Epithelial cell of prostate (primary cell): ENCODE measurements at regions not wholly inside any gene's neighbourhood (a gene's known extent, or its start where the extent isn't known, plus 50 kb on each side); places are given as distances from the start of the nearest gene placed in this dataset.
A peak's percentile ranks its signal among the peaks of the same experiment; 100 is the strongest.

Experiments
- DNase-seq: peaks from one replicate; pipeline ENCODE4 v3.0.0-alpha.2; 2011; ENCODE audit warnings: low read depth, low spot score
- H3K27ac ChIP-seq: fragments of 450-650 bp; 2 replicates; pipeline ENCODE4 v1.5.1; 2017; ENCODE audit warnings: mild to moderate bottlenecking

DNA sequence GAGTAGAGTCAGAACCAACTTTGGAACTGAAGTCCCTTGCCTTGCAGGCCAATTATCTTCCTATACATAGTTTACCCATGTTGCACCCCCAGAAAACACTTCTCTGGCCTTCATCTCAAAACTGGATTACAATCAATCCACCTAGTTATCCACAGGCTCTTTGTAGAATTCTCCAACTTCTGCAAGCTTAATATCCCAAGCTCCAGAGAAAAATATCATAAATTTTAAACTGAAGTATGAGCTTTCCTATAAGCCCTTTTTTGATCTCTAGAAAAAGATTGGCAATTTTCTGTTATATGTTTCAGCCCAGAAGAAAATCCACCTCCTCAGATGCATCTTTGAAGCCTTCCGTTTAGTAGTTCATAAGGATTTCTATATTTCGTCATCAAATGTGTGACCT, 553.4 kb downstream of the SNAPC1 start:
- H3K27ac ChIP-seq, result no peak overlapping the region
- DNase-seq, result no peak

DNA sequence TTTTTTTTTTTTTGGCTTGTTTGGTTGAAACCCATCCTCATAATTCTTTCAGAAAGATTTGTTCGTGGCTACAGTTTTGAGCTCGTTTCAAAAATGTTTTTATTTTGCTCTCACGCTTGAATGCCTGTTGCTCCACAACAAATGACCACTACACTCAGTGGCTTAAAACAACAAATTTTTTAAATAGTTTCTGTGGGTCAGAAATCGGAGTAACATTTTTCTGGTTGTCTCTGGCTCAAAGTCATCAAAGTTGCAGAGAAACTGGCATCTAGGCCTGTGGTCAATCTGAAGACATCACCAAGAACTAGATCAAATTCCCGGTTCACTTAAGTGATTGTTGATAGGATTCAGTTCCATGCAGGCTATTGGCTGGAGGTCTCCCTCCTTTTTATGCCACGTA, 560.0 kb downstream of the SNAPC1 start:
- no peak for DNase-seq
- H3K27ac ChIP-seq, result no peak overlapping the region

GRCh38 chr14:62329427-62329826, 567.2 kb downstream of the SNAPC1 start:
- DNase-seq, result no peak
- no peak overlapping the region for H3K27ac ChIP-seq

- no peak overlapping the region for H3K27ac ChIP-seq
- DNase-seq, result no peak
Observed at GRCh38 chr14:62347562-62348011, 585.4 kb downstream of the SNAPC1 start.

DNA sequence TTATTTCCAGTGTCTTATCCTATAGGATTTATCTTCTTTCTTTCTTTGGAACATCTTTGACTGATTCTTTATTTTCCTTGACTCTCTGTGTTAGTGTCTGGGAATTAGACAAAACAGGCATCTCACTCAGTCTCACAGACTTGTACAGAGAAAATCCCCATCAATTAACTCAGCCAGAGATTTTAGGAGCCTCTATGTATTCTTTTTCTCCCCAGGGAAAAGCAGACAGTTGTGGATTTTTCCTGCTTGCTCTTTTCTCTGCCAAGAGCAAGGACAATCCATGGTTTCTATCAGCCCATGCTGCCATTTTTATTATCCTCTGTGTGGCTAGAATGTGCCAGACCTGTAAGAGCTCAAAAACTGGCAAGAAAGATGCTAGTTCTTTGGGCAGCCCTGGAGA, 595.1 kb downstream of the SNAPC1 start:
- DNase-seq, result no peak
- no peak overlapping the region for H3K27ac ChIP-seq

DNA sequence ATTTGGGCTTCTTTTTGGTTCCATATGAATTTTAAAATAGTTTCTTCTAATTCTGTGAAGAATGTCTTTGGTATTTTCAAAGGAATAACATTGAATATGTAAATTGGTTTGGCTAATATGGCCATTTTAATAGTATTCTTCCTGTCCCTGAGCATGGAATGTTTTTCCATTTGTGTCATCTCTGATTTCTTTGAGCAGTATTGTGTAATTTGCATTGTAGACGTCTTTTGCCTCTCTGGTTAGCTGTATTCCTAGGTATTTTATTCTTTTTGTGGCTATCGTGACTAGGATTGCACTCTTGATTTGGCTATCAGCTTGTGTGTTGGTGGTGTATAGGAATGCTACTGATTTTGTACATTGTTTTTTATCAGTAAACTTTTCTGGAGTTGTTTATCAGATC, 601.9 kb downstream of the SNAPC1 start:
- H3K27ac ChIP-seq, result no peak overlapping the region
- no peak for DNase-seq

DNA sequence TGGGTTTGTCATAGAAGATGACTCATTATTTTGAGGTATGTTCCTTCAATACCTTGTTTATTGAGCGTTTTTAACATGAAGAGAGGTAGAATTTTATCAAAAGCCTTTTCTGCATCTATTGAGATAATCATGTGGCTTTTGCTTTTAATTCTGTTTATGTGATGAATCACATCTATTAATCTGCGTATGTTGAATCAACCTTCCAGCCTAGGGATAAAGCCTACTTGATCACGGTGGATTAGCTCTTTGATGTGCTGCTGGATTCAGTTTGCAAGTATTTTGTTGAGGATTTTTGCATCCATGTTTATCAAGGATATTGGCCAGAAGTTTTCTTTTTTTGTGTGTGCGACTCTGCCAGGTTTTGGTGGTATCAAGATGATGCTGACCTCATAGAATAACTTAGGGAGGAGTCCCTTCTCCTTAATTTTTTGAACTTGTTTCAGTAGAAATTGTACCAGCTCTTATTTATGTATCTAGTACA, 602.6 kb downstream of the SNAPC1 start:
- no peak for DNase-seq
- no peak overlapping the region for H3K27ac ChIP-seq

DNA sequence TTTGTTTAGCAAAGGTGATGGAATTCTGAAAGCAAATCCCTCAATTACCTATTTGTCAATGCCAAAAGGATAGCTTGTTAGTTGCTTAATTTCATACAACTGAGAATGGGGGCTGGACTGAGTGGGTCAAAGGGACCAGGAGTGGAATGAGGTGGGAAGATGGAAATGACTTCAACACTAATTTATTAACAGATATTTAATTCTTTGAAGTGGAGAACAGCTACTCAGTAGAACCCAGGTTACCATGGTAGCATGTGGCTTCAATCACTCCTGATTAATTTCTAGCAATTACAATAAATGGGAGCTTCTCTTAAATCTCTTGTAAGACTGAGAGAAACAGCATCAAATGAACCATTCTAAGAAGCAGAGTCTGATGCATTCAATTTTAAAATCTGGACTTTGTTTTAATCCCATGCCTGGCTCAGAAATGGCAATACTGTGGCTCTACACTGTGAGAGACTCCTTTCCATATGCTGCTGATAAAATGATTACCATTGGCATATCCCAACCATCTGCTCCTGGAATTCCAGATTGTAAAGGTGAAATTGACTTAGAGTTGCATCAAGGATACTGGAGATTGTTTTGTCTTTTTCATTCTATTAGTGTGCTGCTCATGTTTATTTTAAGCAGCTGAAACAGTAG, 607.8 kb downstream of the SNAPC1 start:
- no peak for DNase-seq
- H3K27ac ChIP-seq, result no peak overlapping the region

DNA sequence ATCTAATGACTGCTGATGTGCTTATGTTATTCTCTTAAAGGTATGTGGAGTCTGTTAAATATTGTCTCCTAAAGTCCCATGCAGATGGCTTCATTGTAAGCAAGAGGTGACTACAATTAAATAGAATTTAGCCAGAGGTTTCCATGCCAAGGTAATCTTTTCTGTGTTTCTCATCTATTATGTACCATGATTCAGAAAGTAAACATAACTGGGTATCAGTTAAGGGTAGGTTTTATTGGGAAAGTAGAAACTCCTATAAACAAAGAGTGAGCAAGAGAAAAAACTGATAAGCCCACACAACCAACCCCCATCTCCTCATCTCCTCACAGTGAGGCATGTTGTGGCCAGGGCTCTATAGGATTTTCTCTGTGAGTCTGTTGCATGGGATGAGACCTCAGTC, 611.7 kb downstream of the SNAPC1 start:
- DNase-seq, result no peak
- H3K27ac ChIP-seq, result no peak overlapping the region

DNA sequence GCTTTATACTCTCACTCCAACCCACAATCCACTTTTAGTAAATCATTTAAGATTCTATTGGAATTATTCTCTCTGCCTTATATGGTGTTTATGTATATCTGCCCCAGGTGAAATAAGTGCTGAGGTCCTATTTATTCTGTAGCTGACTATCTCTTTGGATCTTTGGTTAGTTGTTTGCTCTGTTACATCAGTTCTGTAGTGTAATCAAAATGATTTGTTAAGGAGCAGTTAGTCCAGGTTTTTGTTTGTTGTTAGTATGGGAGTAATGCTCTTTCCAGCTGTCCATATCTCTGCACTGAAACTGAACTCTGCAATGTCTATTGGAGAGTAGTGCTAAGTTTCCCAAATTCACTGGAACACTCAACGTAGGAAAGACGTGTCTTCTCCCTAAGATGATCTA, 615.8 kb downstream of the SNAPC1 start:
- DNase-seq, result no peak
- no peak overlapping the region for H3K27ac ChIP-seq

DNA sequence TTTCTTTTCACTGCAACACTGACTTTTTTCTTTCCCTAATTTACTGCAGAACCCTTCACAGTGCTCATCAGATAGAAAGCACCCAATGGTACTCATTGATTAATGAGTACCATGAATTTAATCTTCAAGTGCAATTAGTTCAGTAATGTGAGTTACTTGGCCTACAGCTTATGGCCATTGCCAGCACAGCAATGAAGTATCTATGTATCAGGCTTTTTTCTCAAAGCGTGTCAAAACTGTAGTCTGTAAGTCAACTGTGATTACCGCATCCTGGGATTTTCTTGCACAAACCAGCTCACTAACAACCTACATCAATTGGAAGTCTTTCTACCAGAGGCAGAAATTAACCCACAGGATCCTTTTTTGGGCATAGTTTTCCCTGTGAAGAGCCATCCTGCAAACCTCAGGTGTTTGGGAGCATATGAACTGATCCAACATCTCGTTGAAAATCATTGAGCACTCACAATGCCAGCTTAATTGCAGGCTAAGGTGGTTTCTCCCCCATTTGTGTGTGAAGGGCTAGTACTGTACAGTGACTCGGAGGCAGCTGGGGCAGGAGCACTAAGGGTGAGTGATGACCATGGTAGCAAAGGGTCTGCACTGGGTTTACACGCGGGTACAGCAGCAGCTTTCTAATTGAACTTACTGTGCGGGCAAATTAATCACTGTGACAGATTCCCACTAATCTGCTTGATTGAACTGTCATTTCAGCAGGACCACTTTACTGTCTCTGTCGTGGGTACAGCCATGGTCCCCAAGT, 619.3 kb downstream of the SNAPC1 start:
- no peak for DNase-seq
- no peak overlapping the region for H3K27ac ChIP-seq

DNA sequence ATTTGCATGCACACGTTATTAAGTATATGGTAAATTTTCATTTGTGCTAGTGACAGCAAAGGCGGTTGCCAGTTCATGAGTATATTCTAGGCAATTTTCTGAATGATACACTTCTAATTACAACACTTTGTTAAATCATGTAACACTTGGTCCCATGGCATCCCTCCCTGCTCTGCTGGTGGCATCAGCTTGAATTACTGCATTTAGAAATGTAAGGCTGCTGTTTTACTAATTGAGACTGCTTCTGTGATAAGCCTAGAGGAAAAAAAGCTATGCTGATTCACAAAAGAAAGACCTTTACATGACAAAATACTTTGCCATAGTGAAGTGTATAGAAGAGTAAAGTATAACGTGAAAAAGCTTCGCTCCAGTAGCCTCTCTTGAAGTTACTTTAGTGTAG, 636.1 kb downstream of the KCNH5 start:
- H3K27ac ChIP-seq, result peak overlapping the region; percentile 57
- DNase-seq, result no peak

- H3K27ac ChIP-seq, result peak overlapping the region; percentile 57
Observed at GRCh38 chr14:62409626-62410300, 635.5 kb downstream of the KCNH5 start.

GRCh38 chr14:62420847-62421246, 624.4 kb downstream of the KCNH5 start:
- no peak overlapping the region for H3K27ac ChIP-seq
- no peak for DNase-seq

More at GRCh38 chr14:62409626-62410300, 635.5 kb downstream of the KCNH5 start:
- no peak for DNase-seq

- peak overlapping the region; percentile 81 for H3K27ac ChIP-seq
- DNase-seq, result peak; percentile 44
Observed at GRCh38 chr14:62428429-62429203, 616.6 kb downstream of the KCNH5 start.

GRCh38 chr14:62429683-62430082, 615.6 kb downstream of the KCNH5 start:
- no peak for DNase-seq
- H3K27ac ChIP-seq, result peak overlapping the region; percentile 81

DNA sequence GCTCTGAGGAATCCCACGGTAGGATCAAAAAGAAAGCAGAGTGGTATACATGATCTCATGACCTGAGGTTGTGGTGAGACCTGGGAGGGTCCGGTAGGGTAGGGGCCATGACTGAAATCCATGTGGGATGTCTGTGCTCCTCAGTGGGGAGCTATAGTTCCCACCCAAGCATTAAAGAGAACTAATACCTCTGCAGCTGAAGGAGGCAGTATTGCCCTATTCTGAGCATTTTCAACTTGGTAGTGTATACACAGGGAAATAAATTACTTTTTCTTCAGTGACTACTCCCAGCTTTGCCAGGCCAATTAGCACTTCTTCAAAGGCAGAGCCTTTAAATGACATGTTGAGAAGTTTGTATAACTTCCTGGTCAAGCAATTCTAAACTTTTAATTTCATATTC, 613.8 kb downstream of the KCNH5 start:
- no peak overlapping the region for H3K27ac ChIP-seq
- no peak for DNase-seq

DNA sequence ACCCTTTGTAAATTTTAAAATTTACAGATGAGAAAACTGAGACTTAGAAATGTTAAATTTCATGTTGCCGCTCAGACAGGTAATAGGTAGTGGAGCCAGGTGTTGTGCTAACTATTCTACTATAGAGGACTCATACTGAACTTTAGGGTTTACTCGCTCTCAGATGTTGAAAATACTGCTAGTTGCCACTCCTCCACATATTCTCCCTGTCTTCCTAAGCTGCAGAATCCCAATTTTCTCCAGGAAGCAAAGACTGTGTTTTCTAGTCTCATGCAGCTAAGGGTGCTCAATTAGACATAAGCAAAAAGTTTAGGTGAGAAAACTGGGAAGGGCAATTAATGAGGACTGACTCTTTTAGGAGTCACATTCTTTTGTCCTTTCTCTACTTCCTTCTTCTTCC, 612.3 kb downstream of the KCNH5 start:
- no peak for DNase-seq
- H3K27ac ChIP-seq, result no peak overlapping the region

- no peak overlapping the region for H3K27ac ChIP-seq
- DNase-seq, result peak; percentile 48
Observed at GRCh38 chr14:62436261-62436660, 609.0 kb downstream of the KCNH5 start.

GRCh38 chr14:62439210-62439609, 606.0 kb downstream of the KCNH5 start:
- no peak overlapping the region for H3K27ac ChIP-seq
- DNase-seq, result no peak
